Adrenal gland (tissue), 9 donors: ENCODE measurements at regions not wholly inside any gene's neighbourhood (a gene's known extent, or its start where the extent isn't known, plus 50 kb on each side); places are given as distances from the start of the nearest gene placed in this dataset.

Source experiments
- DNase-seq, 7 donors: peaks; one replicate each; pipeline ENCODE4 v3.0.0-alpha.2; 2019 to 2020
- H3K27ac ChIP-seq, 5 donors: fragments of 200-600 bp; sonication (generic) in 4 of 5; 1 replicate in 3 of 5; 2 replicates in 2 of 5; pipeline versions ENCODE4 v1.5.1 to v1.8.0; 2016 to 2020; ENCODE audit warnings: mild to moderate bottlenecking in 1 of 5
- H3K27me3 ChIP-seq: fragments of 200-600 bp; 2 replicates; pipeline ENCODE4 v1.8.0; 2021
- H3K36me3 ChIP-seq, 2 donors: fragments of 200-600 bp; replicated peaks in 1 of 2; 1 replicate in 1 of 2; 2 replicates in 1 of 2; pipeline versions ENCODE4 v1.5.1 to v1.8.0; 2018 to 2022
- H3K4me1 ChIP-seq, 2 donors: fragments of 200-600 bp; replicated peaks in 1 of 2; 1 replicate in 1 of 2; 2 replicates in 1 of 2; pipeline versions ENCODE4 v1.5.1 to v1.8.0; 2018 to 2021
- H3K4me3 ChIP-seq, 4 donors: fragments of 200-600 bp; sonication (generic) in 3 of 4; one replicate each; pipeline ENCODE4 v1.5.1; 2016 to 2018
- H3K9me3 ChIP-seq, 3 donors: fragments of 200-600 bp; sonication (generic) in 1 of 3; replicated peaks in 1 of 3; 1 replicate in 2 of 3; 2 replicates in 1 of 3; pipeline versions ENCODE4 v1.5.1 to v1.8.0; 2016 to 2021
- CTCF ChIP-seq, 6 experiments: fragments of 450-650 bp in 4 of 6; fragments of 200-600 bp in 2 of 6; sonication (generic) in 1 of 6; IDR thresholded peaks; 1 replicate in 5 of 6; 2 replicates in 1 of 6; pipeline versions ENCODE4 v1.5.1 to v1.8.0; 2016 to 2021; ENCODE audit warnings: antibody characterized with exemption in 6 of 6, mild to moderate bottlenecking in 2 of 6, moderate library complexity in 1 of 6
- POLR2A ChIP-seq, 2 donors: fragments of 450-650 bp; IDR thresholded peaks; one replicate each; pipeline ENCODE4 v1.6.1; 2017; ENCODE audit warnings: antibody characterized with exemption in 2 of 2, mild to moderate bottlenecking in 2 of 2, moderate library complexity in 1 of 2
- WGBS, 4 donors: extraction: QIAGEN DNeasy Blood & Tissue Kit in 2 of 4; methylation state at CpG; one replicate each; pipeline versions ENCODE4 v1.1.5 to v1.1.7; 2013 to 2017; 5-methylcytosine and 5-hydroxymethylcytosine counted together
- intact Hi-C, 2 donors: fragments of 100-400 bp; cut with DNase I; formaldehyde crosslinking; loops; one replicate each; pipeline versions ENCODE4 v1.14.1 to v1.15.0; 2022 to 2023
- donor health status: healthy with polysubstance abuse.
- donor health status: Bipolar disorder and iron deficiency.
- donor health status: DM: yes; HTN: yes; CAD: no.
- donor health status: DM: no; HTN: no; CAD: no.
- donor health status: DM: no; HTN: no; CAD: no.

GRCh38 chr6:51509597-51509996, 577.8 kb downstream of the PKHD1 start:
- no peaks in the 10 kb centered on the region for H3K9me3 ChIP-seq
- no peak overlapping the region for H3K4me3 ChIP-seq
- no peaks in the 10 kb centered on the region for H3K27me3 ChIP-seq
- intact Hi-C loops = no loop called here
- WGBS, 4 donors = 82 to 88% (median 85%) methylated on average over 5 of the region's 5 CpGs
- no peak overlapping the region for H3K27ac ChIP-seq
- TF ChIP-seq POLR2A (IDR thresholded peaks at IDR 0.05) = no peak
- no peak for TF ChIP-seq CTCF (IDR thresholded peaks at IDR 0.05)
- no peaks in the 10 kb centered on the region for H3K36me3 ChIP-seq
- H3K4me1 ChIP-seq = no peaks in the 10 kb centered on the region
- DNase-seq = no peak

- H3K4me1 ChIP-seq = no peaks in the 10 kb centered on the region
- no peaks in the 10 kb centered on the region for H3K9me3 ChIP-seq
- no peak overlapping the region for H3K27ac ChIP-seq
- H3K27me3 ChIP-seq = no peaks in the 10 kb centered on the region
- DNase-seq = no peak
- TF ChIP-seq POLR2A (IDR thresholded peaks at IDR 0.05) (no peak), CTCF (IDR thresholded peaks at IDR 0.05) (no peak)
- intact Hi-C loops = no loop called here
- H3K4me3 ChIP-seq = no peak overlapping the region
- H3K36me3 ChIP-seq = no peaks in the 10 kb centered on the region
These were observed 576.3 kb downstream of the PKHD1 start for GRCh38 chr6:51511081-51511480.

- Histone ChIP-seq H3K27me3 (no peaks in the 10 kb centered on the region), H3K36me3 (no peaks in the 10 kb centered on the region), H3K27ac (no peak overlapping the region), H3K9me3 (no peaks in the 10 kb centered on the region), H3K4me3 (no peak overlapping the region), H3K4me1 (no peaks in the 10 kb centered on the region)
- intact Hi-C loops = no loop called here
- TF ChIP-seq POLR2A (IDR thresholded peaks at IDR 0.05) (no peak), CTCF (IDR thresholded peaks at IDR 0.05) (no peak)
- WGBS, 4 donors = 59 to 66% (median 65%) methylated on average over 13 of the region's 13 CpGs
- no peak for DNase-seq
These were observed 573.3 kb downstream of the PKHD1 start for GRCh38 chr6:51513891-51514747.

- Histone ChIP-seq H3K36me3 (no peaks in the 10 kb centered on the region), H3K4me3 (no peak overlapping the region), H3K27me3 (no peaks in the 10 kb centered on the region), H3K4me1 (no peaks in the 10 kb centered on the region), H3K27ac (no peak overlapping the region), H3K9me3 (no peaks in the 10 kb centered on the region)
- WGBS, 4 donors = 71 to 84% (median 75%) methylated on average over 1 of the region's 1 CpG
- DNase-seq = no peak
- intact Hi-C loops = no loop called here
- no peak for TF ChIP-seq POLR2A (IDR thresholded peaks at IDR 0.05)
- TF ChIP-seq CTCF (IDR thresholded peaks at IDR 0.05) = peak in 1 of 6 experiments; percentile 10
These were observed 572.5 kb downstream of the PKHD1 start for GRCh38 chr6:51514748-51515402.
